ENCODE measurements at regions not wholly inside any gene's neighbourhood (a gene's known extent, or its start where the extent isn't known, plus 50 kb on each side); places are given as distances from the start of the nearest gene placed in this dataset.

GRCh38 chr4:22241415-22241814, 274.5 kb downstream of the ADGRA3 start:
- TF ChIP-seq POLR2AphosphoS5 (IDR thresholded peaks at IDR 0.05), result no peak
- TF ChIP-seq CTCF (IDR thresholded peaks at IDR 0.05), result no peak
- no peak for TF ChIP-seq POLR2A (IDR thresholded peaks at IDR 0.05)
